CD4-positive, CD25-positive, alpha-beta regulatory T cell (primary cell): ENCODE measurements at regions not wholly inside any gene's neighbourhood (a gene's known extent, or its start where the extent isn't known, plus 50 kb on each side); places are given as distances from the start of the nearest gene placed in this dataset.

ENCODE experiments used
- ATAC-seq, 2 donors: fragments of 150-1000 bp; cut with Tn5 transposase; one replicate each; pipeline ENCODE4 v1.10.0; 2021; ENCODE audit warnings: low read depth in 2 of 2, moderate number of reproducible peaks in 2 of 2, moderate library complexity in 1 of 2
- DNase-seq, 3 donors: peaks; one replicate each; pipeline versions ENCODE4 v3.0.0 to v3.0.0-alpha.2; 2012 to 2022; ENCODE audit warnings: mixed read lengths in 1 of 3
- H3K27ac ChIP-seq: one replicate; pipeline ENCODE4 v1.7.0; 2013; ENCODE audit warnings: mild to moderate bottlenecking, low read length; ENCODE audit not compliant: insufficient read depth, poor library complexity, severe bottlenecking
- H3K27me3 ChIP-seq: one replicate; pipeline ENCODE4 v1.7.0; 2013; ENCODE audit warnings: low read length; ENCODE audit not compliant: control insufficient read depth, insufficient read depth
- H3K36me3 ChIP-seq: one replicate; pipeline ENCODE4 v1.7.0; 2013; ENCODE audit warnings: mild to moderate bottlenecking, low read length, moderate library complexity; ENCODE audit not compliant: control insufficient read depth, insufficient read depth
- H3K4me1 ChIP-seq: 2 replicates; pipeline ENCODE4 v1.7.0; 2013; ENCODE audit warnings: mild to moderate bottlenecking, low read length; ENCODE audit not compliant: insufficient read depth, control insufficient read depth, poor library complexity, severe bottlenecking
- H3K4me3 ChIP-seq: one replicate; pipeline ENCODE4 v1.7.0; 2013; ENCODE audit warnings: low read depth, mild to moderate bottlenecking, low read length, moderate library complexity
- H3K9me3 ChIP-seq, 2 experiments: 1 replicate in 1 of 2; 2 replicates in 1 of 2; pipeline ENCODE4 v1.7.0; 2013; ENCODE audit warnings: low read length in 2 of 2, mild to moderate bottlenecking in 1 of 2, moderate library complexity in 1 of 2; ENCODE audit not compliant: control insufficient read depth in 2 of 2
- H3K27ac Mint-ChIP-seq, 3 donors: one replicate each; pipeline ENCODE4 v1.8.0; 2020 to 2022; ENCODE audit warnings: mild to moderate bottlenecking in 3 of 3, mixed read lengths in 3 of 3, moderate library complexity in 2 of 3
- H3K27me3 Mint-ChIP-seq: one replicate; pipeline ENCODE4 v1.8.0; 2022; ENCODE audit warnings: mild to moderate bottlenecking, mixed read lengths
- H3K36me3 Mint-ChIP-seq: one replicate; pipeline ENCODE4 v1.8.0; 2020; ENCODE audit warnings: mixed read lengths
- H3K4me1 Mint-ChIP-seq, 4 donors: one replicate each; pipeline ENCODE4 v1.8.0; 2020 to 2022; ENCODE audit warnings: mixed read lengths in 4 of 4, mild to moderate bottlenecking in 1 of 4
- H3K4me3 Mint-ChIP-seq, 4 donors: one replicate each; pipeline ENCODE4 v1.8.0; 2020 to 2022; ENCODE audit warnings: mild to moderate bottlenecking in 4 of 4, mixed read lengths in 4 of 4, moderate library complexity in 3 of 4
- H3K9me3 Mint-ChIP-seq, 7 donors: one replicate each; pipeline ENCODE4 v1.8.0; 2020 to 2022; ENCODE audit warnings: mixed read lengths in 7 of 7, mild to moderate bottlenecking in 3 of 7, moderate library complexity in 2 of 7

DNA sequence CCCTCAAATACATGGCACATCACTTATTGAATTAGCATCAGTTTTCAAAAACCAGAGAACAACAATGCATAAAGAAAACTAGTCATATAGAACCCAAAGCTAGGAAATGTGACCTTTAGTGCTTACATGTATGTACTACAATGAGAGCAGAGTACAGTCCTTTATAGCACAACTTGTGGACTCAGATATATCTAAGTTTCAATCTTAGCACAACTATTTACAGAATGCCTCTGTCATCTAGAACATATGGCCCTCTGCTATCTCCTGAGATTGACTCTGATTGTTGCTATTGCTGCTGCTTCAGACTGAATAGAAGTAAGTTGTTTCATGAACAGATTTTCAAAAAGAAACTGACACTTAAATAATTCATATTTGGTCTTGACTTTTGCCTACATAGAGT, 1536.2 kb downstream of the EFNA5 start:
- Mint-ChIP-seq H3K4me3 (no peak overlapping the region), H3K36me3 (no peaks in the 10 kb centered on the region), H3K9me3 (peaks cover 1 to 14% (median 6%) of the 10 kb centered on the region in 7 donors), H3K4me1 (no peaks in the 10 kb centered on the region), H3K27me3 (no peaks in the 10 kb centered on the region), H3K27ac (no peak overlapping the region)
- ATAC-seq (no peak), DNase-seq (no peak)
- H3K4me1 ChIP-seq = no peaks in the 10 kb centered on the region
- no peaks in the 10 kb centered on the region for H3K36me3 ChIP-seq
- H3K27ac ChIP-seq = no peak overlapping the region
- no peak overlapping the region for H3K4me3 ChIP-seq
- H3K9me3 ChIP-seq = no peaks in the 10 kb centered on the region
- no peaks in the 10 kb centered on the region for H3K27me3 ChIP-seq

- Histone ChIP-seq H3K4me1 (no peaks in the 10 kb centered on the region), H3K27me3 (no peaks in the 10 kb centered on the region), H3K4me3 (no peak overlapping the region), H3K9me3 (peaks cover 0 to 2% of the 10 kb centered on the region in 2 experiments), H3K36me3 (no peaks in the 10 kb centered on the region), H3K27ac (no peak overlapping the region)
- Mint-ChIP-seq H3K27me3 (no peaks in the 10 kb centered on the region), H3K27ac (no peak overlapping the region), H3K36me3 (no peaks in the 10 kb centered on the region), H3K4me3 (no peak overlapping the region), H3K9me3 (peaks cover 0 to 19% (median 0%) of the 10 kb centered on the region in 7 donors), H3K4me1 (no peaks in the 10 kb centered on the region)
- ATAC-seq (no peak), DNase-seq (no peak)
Observed at GRCh38 chr5:106127985-106128384, 1542.8 kb downstream of the EFNA5 start.

DNA sequence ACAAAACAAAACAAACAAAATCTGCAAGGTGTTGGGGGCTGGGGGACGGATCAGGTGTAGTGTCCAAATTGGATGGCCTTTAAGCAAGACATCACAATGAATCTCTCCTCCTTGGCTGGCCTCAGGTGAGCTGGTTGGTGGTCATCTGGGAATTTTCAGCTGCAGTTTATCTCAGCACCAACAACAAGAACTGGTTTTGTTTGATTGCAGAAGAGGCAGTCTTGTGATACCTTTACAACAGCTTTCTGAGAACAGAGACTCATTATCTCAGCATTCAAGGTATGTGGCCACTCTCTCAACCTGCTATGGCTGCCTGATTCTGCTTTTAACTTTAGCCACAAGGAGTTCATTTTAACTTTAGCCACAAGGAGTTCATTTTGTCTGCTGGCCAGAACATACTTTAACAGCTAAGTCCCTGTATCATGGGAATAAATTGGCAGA, 1543.4 kb downstream of the EFNA5 start:
- Histone ChIP-seq H3K9me3 (peaks cover 0 to 2% of the 10 kb centered on the region in 2 experiments), H3K4me1 (no peaks in the 10 kb centered on the region), H3K27me3 (no peaks in the 10 kb centered on the region), H3K36me3 (no peaks in the 10 kb centered on the region), H3K27ac (no peak overlapping the region), H3K4me3 (no peak overlapping the region)
- ATAC-seq = no peak
- DNase-seq = no peak
- Mint-ChIP-seq H3K36me3 (no peaks in the 10 kb centered on the region), H3K27ac (no peak overlapping the region), H3K27me3 (no peaks in the 10 kb centered on the region), H3K4me3 (no peak overlapping the region), H3K4me1 (no peaks in the 10 kb centered on the region), H3K9me3 (peaks cover 0 to 19% (median 0%) of the 10 kb centered on the region in 7 donors)

GRCh38 chr5:106121972-106122605, 1548.6 kb downstream of the EFNA5 start:
- no peaks in the 10 kb centered on the region for H3K27me3 ChIP-seq
- Mint-ChIP-seq H3K4me3 (no peak overlapping the region), H3K4me1 (no peaks in the 10 kb centered on the region), H3K36me3 (no peaks in the 10 kb centered on the region), H3K27ac (no peak overlapping the region), H3K9me3 (peaks cover 0 to 13% (median 6%) of the 10 kb centered on the region in 7 donors), H3K27me3 (no peaks in the 10 kb centered on the region)
- H3K4me1 ChIP-seq = no peaks in the 10 kb centered on the region
- H3K9me3 ChIP-seq = peaks cover 0 to 2% of the 10 kb centered on the region in 2 experiments
- DNase-seq (no peak), ATAC-seq (no peak)
- H3K4me3 ChIP-seq = no peak overlapping the region
- H3K27ac ChIP-seq = no peak overlapping the region
- no peaks in the 10 kb centered on the region for H3K36me3 ChIP-seq

- H3K27me3 ChIP-seq = no peaks in the 10 kb centered on the region
- H3K27ac Mint-ChIP-seq = no peak overlapping the region
- no peaks in the 10 kb centered on the region for H3K9me3 ChIP-seq
- no peak for ATAC-seq
- H3K36me3 ChIP-seq = no peaks in the 10 kb centered on the region
- peaks cover 0 to 27% (median 8%) of the 10 kb centered on the region in 7 donors for H3K9me3 Mint-ChIP-seq
- no peak overlapping the region for H3K27ac ChIP-seq
- no peak overlapping the region for H3K4me3 Mint-ChIP-seq
- H3K4me1 ChIP-seq = no peaks in the 10 kb centered on the region
- H3K27me3 Mint-ChIP-seq = no peaks in the 10 kb centered on the region
- no peak overlapping the region for H3K4me3 ChIP-seq
- no peaks in the 10 kb centered on the region for H3K4me1 Mint-ChIP-seq
- no peaks in the 10 kb centered on the region for H3K36me3 Mint-ChIP-seq
- DNase-seq = no peak
Observed at GRCh38 chr5:106116682-106117081, 1554.1 kb downstream of the EFNA5 start.

GRCh38 chr5:106113922-106114321, 1556.8 kb downstream of the EFNA5 start:
- no peaks in the 10 kb centered on the region for H3K36me3 Mint-ChIP-seq
- peaks cover 0 to 24% (median 5%) of the 10 kb centered on the region in 7 donors for H3K9me3 Mint-ChIP-seq
- Histone ChIP-seq H3K27ac (no peak overlapping the region), H3K4me3 (no peak overlapping the region), H3K36me3 (no peaks in the 10 kb centered on the region), H3K27me3 (no peaks in the 10 kb centered on the region), H3K4me1 (no peaks in the 10 kb centered on the region), H3K9me3 (no peaks in the 10 kb centered on the region)
- H3K27me3 Mint-ChIP-seq = no peaks in the 10 kb centered on the region
- H3K27ac Mint-ChIP-seq = no peak overlapping the region
- DNase-seq (no peak), ATAC-seq (no peak)
- H3K4me1 Mint-ChIP-seq = no peaks in the 10 kb centered on the region
- no peak overlapping the region for H3K4me3 Mint-ChIP-seq

DNA sequence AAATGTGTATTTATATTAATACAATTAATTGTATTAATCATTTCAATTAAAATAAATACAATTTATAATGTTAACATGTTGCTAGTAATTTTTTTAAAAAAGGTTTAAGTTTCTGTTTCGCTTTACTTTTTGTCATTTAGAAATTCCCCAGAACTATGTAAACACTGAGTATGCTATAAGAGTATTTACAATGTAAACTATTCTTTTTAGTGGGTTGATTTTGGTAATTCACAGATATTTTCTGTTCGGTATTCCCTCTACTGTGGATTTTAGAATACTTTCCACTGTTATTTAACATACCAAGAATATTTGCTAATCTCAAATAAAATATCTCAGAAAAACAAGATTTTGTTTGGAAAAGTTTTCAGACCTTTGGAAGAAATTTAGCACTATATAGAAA, 1564.4 kb downstream of the EFNA5 start:
- peaks cover 0 to 9% (median 3%) of the 10 kb centered on the region in 7 donors for H3K9me3 Mint-ChIP-seq
- Histone ChIP-seq H3K9me3 (no peaks in the 10 kb centered on the region), H3K36me3 (no peaks in the 10 kb centered on the region), H3K4me3 (no peak overlapping the region), H3K27ac (no peak overlapping the region), H3K4me1 (no peaks in the 10 kb centered on the region), H3K27me3 (no peaks in the 10 kb centered on the region)
- H3K27ac Mint-ChIP-seq = no peak overlapping the region
- H3K36me3 Mint-ChIP-seq = no peaks in the 10 kb centered on the region
- no peak overlapping the region for H3K4me3 Mint-ChIP-seq
- H3K4me1 Mint-ChIP-seq = no peaks in the 10 kb centered on the region
- no peak for ATAC-seq
- H3K27me3 Mint-ChIP-seq = no peaks in the 10 kb centered on the region
- DNase-seq = no peak

GRCh38 chr5:106097340-106097739, 1573.4 kb downstream of the EFNA5 start:
- Histone ChIP-seq H3K36me3 (no peaks in the 10 kb centered on the region), H3K4me1 (no peaks in the 10 kb centered on the region), H3K27me3 (no peaks in the 10 kb centered on the region), H3K27ac (no peak overlapping the region), H3K4me3 (no peak overlapping the region), H3K9me3 (peaks cover 0 to 2% of the 10 kb centered on the region in 2 experiments)
- DNase-seq (no peak), ATAC-seq (no peak)
- H3K9me3 Mint-ChIP-seq = peaks cover 2 to 14% (median 4%) of the 10 kb centered on the region in 7 donors
- no peaks in the 10 kb centered on the region for H3K36me3 Mint-ChIP-seq
- no peaks in the 10 kb centered on the region for H3K27me3 Mint-ChIP-seq
- no peak overlapping the region for H3K27ac Mint-ChIP-seq
- no peak overlapping the region for H3K4me3 Mint-ChIP-seq
- H3K4me1 Mint-ChIP-seq = no peaks in the 10 kb centered on the region
